Endothelial cell of umbilical vein (primary cell): ENCODE measurements at regions not wholly inside any gene's neighbourhood (a gene's known extent, or its start where the extent isn't known, plus 50 kb on each side); places are given as distances from the start of the nearest gene placed in this dataset.

Experiments used
- BruUV-seq: library from RNA; stranded (reverse); fragments of 400-500 nt; replicated peaks from 2 replicates; lab custom pipeline; 2021; lab: Mats Ljungman, UMichigan
- CTCF ChIA-PET: fragments of 300-600, 350-600 bp; sonication (Branson Sonifier 250); formaldehyde crosslinking; loops from one replicate; lab custom pipeline; 2021; ENCODE audit warnings: antibody characterized with exemption, inconsistent platforms; lab: Charles Lee
- POLR2A ChIA-PET: fragments of 300-600, 350-600 bp; sonication (Branson Sonifier 250); formaldehyde crosslinking; loops from one replicate; lab custom pipeline; 2021; ENCODE audit warnings: antibody characterized with exemption, inconsistent platforms; lab: Charles Lee
- DNase-seq: peaks from one replicate; pipeline ENCODE4 v3.0.0-alpha.2; 2011; ENCODE audit warnings: low read depth, low spot score
- FAIRE-seq: peaks from 2 replicates; lab custom pipeline; 2011; peaks lifted over from hg19 to GRCh38; lab: Jason Lieb, UNC
- H2AFZ ChIP-seq: 2 replicates; pipeline ENCODE4 v1.6.0; 2012; ENCODE audit warnings: low read depth, low read length, control low read depth, inconsistent platforms
- H3K27ac ChIP-seq: 2 replicates; pipeline ENCODE4 v1.5.1; 2011; ENCODE audit warnings: low read depth, mild to moderate bottlenecking, control low read depth, low read length, moderate library complexity; ENCODE audit not compliant: insufficient read depth
- H3K27me3 ChIP-seq, 2 experiments: 2 replicates each; pipeline versions ENCODE4 v1.6.0 to v1.6.1; 2011; ENCODE audit warnings: low read length in 2 of 2, mixed read lengths in 1 of 2; ENCODE audit not compliant: control insufficient read depth in 2 of 2, insufficient read depth in 2 of 2
- H3K36me3 ChIP-seq, 2 experiments: 2 replicates in 1 of 2; 3 replicates in 1 of 2; pipeline ENCODE4 v1.5.1; 2011; ENCODE audit warnings: low read length in 2 of 2, mild to moderate bottlenecking in 1 of 2, moderate library complexity in 1 of 2; ENCODE audit not compliant: control insufficient read depth in 2 of 2, insufficient read depth in 2 of 2; ENCODE audit errors: extremely low read depth in 1 of 2
- H3K4me1 ChIP-seq: 3 replicates; pipeline ENCODE4 v1.5.1; 2011; ENCODE audit warnings: mild to moderate bottlenecking, low read length; ENCODE audit not compliant: control insufficient read depth, insufficient read depth; ENCODE audit errors: extremely low read depth
- H3K4me2 ChIP-seq: 2 replicates; pipeline ENCODE4 v1.6.1; 2011; ENCODE audit warnings: low read length, control low read depth, mixed read lengths; ENCODE audit not compliant: insufficient read depth
- H3K4me3 ChIP-seq, 3 experiments: fragments of 200-600 bp in 1 of 3; sonication (generic), shearing (Covaris generic) in 1 of 3; replicated peaks in 1 of 3; 2 replicates each; pipeline ENCODE4 v1.5.1; 2011 to 2016; ENCODE audit warnings: control low read depth in 3 of 3, low read length in 3 of 3, mild to moderate bottlenecking in 2 of 3, inconsistent platforms in 1 of 3, low read depth in 1 of 3, moderate library complexity in 1 of 3; ENCODE audit not compliant: insufficient read depth in 1 of 3
- H3K79me2 ChIP-seq: 2 replicates; pipeline ENCODE4 v1.6.0; 2012; ENCODE audit warnings: low read length, inconsistent platforms; ENCODE audit not compliant: control insufficient read depth, insufficient read depth
- H3K9ac ChIP-seq: replicated peaks from 2 replicates; pipeline ENCODE3; 2011; ENCODE audit warnings: low read length, control low read depth; ENCODE audit not compliant: insufficient read depth; ENCODE audit errors: extremely low read depth
- H3K9me1 ChIP-seq: replicated peaks from 3 replicates; pipeline ENCODE4 v1.6.0; 2011; ENCODE audit warnings: mild to moderate bottlenecking, low read length; ENCODE audit not compliant: control insufficient read depth, insufficient read depth; ENCODE audit errors: extremely low read depth
- H3K9me3 ChIP-seq: replicated peaks from 2 replicates; pipeline ENCODE4 v1.5.1; 2012; ENCODE audit warnings: low read length, inconsistent platforms; ENCODE audit not compliant: control insufficient read depth, insufficient read depth
- H4K20me1 ChIP-seq: replicated peaks from 2 replicates; pipeline ENCODE3; 2011; ENCODE audit warnings: mild to moderate bottlenecking, low read length; ENCODE audit not compliant: control insufficient read depth, insufficient read depth; ENCODE audit errors: extremely low read depth
- EZH2 ChIP-seq: IDR thresholded peaks from 2 replicates; pipeline ENCODE4 v1.6.1; 2012; ENCODE audit warnings: borderline replicate concordance, low read depth, mild to moderate bottlenecking, moderate library complexity, low read length, inconsistent platforms; ENCODE audit not compliant: severe bottlenecking
- FOS ChIP-seq: IDR thresholded peaks from 2 replicates; pipeline ENCODE4 v1.6.1; 2011; ENCODE audit warnings: mild to moderate bottlenecking, low read length, moderate library complexity, borderline replicate concordance; ENCODE audit not compliant: insufficient read depth
- MYC ChIP-seq: IDR thresholded peaks from one replicate; pipeline ENCODE4 v1.6.1; 2011; ENCODE audit warnings: mild to moderate bottlenecking, low read depth, low read length
- dilution Hi-C: fragments of 300-500 bp; cut with MboI; formaldehyde crosslinking; loops from one replicate; pipeline ENCODE4 v1.15.0; 2019; ENCODE audit warnings: low sequenced_read_pairs; ENCODE audit not compliant: extremely low pct_ligation_motif_present
- intact Hi-C: fragments of 100-400 bp; cut with micrococcal nuclease; formaldehyde crosslinking; loops from one replicate; pipeline ENCODE4 v1.10.0; 2022

- Histone ChIP-seq H3K9me1 (no peaks in the 10 kb centered on the region), H3K27me3 (no peaks in the 10 kb centered on the region), H3K27ac (no peak overlapping the region), H3K9ac (no peak overlapping the region), H3K4me1 (no peaks in the 10 kb centered on the region), H3K36me3 (no peaks in the 10 kb centered on the region), H2AFZ (no peak overlapping the region), H4K20me1 (no peaks in the 10 kb centered on the region), H3K9me3 (no peaks in the 10 kb centered on the region), H3K4me2 (no peak overlapping the region), H3K79me2 (no peaks in the 10 kb centered on the region), H3K4me3 (no peak overlapping the region)
- DNase-seq: no peak
- dilution Hi-C loops: no loop called here
- POLR2A ChIA-PET: no interaction called here
- no peak for TF ChIP-seq MYC
- intact Hi-C loops: no loop called here
- no TSS peak for BruUV-seq
- FAIRE-seq: no peak
- CTCF ChIA-PET: no interaction called here
Observed at GRCh38 chr10:81108516-81109199, 571.0 kb downstream of the SH2D4B start.

GRCh38 chr10:81109200-81109752, 571.6 kb downstream of the SH2D4B start:
- Histone ChIP-seq H3K27ac (no peak overlapping the region), H3K9me3 (no peaks in the 10 kb centered on the region), H3K4me1 (no peaks in the 10 kb centered on the region), H3K9me1 (no peaks in the 10 kb centered on the region), H4K20me1 (no peaks in the 10 kb centered on the region), H3K36me3 (no peaks in the 10 kb centered on the region), H3K4me2 (no peak overlapping the region), H3K79me2 (no peaks in the 10 kb centered on the region), H3K4me3 (no peak overlapping the region), H3K27me3 (no peaks in the 10 kb centered on the region), H3K9ac (no peak overlapping the region), H2AFZ (no peak overlapping the region)
- FAIRE-seq: no peak
- TF ChIP-seq EZH2: no peak
- TF ChIP-seq MYC: no peak
- TF ChIP-seq FOS: no peak
- dilution Hi-C loops: no loop called here
- no peak for DNase-seq
- ChIA-PET CTCF (no interaction called here), POLR2A (no interaction called here)
- intact Hi-C loops: no loop called here
- no TSS peak for BruUV-seq
